ENCODE measurements at regions not wholly inside any gene's neighbourhood (a gene's known extent, or its start where the extent isn't known, plus 50 kb on each side); places are given as distances from the start of the nearest gene placed in this dataset.

DNA sequence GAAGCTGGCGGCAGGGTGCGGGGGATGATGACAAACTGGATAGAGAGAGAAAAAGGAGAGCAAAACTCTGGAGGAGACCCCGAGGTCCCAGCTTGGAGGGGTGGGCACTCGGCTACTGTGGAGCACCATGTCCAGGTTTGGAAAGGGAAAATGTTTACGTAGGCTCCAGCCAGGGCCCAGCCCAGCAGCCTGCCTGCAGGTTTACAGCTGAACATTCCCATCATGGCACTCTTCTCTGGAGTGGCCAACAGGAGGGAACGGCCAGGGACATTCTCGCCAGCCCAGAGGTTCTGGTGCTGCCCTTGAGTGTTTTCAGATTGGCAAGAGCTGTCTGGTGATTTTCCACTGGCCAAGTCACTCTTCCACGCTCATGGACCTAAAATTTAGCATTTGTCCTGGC is 262.9 kb upstream of the TCF4 start:
- TF ChIP-seq, protein P1, sequence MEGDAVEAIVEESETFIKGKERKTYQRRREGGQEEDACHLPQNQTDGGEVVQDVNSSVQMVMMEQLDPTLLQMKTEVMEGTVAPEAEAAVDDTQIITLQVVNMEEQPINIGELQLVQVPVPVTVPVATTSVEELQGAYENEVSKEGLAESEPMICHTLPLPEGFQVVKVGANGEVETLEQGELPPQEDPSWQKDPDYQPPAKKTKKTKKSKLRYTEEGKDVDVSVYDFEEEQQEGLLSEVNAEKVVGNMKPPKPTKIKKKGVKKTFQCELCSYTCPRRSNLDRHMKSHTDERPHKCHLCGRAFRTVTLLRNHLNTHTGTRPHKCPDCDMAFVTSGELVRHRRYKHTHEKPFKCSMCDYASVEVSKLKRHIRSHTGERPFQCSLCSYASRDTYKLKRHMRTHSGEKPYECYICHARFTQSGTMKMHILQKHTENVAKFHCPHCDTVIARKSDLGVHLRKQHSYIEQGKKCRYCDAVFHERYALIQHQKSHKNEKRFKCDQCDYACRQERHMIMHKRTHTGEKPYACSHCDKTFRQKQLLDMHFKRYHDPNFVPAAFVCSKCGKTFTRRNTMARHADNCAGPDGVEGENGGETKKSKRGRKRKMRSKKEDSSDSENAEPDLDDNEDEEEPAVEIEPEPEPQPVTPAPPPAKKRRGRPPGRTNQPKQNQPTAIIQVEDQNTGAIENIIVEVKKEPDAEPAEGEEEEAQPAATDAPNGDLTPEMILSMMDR (IDR thresholded peaks at IDR 0.05): no peak
- no peak for TF ChIP-seq POLR2A (IDR thresholded peaks at IDR 0.05)
